GM21360 (cell line): ENCODE measurements at regions not wholly inside any gene's neighbourhood (a gene's known extent, or its start where the extent isn't known, plus 50 kb on each side); places are given as distances from the start of the nearest gene placed in this dataset.
"Not testable (repeated sequence)": the region's sequence is repeated elsewhere in the genome, so short reads cannot be mapped to it uniquely, and the experiment has no call there.

Experiments used
- ATAC-seq: cut with Tn5 transposase; IDR thresholded peaks from one replicate; pipeline ENCODE4 v1.9.1; 2021; ENCODE audit warnings: mild to moderate bottlenecking, moderate library complexity; ENCODE audit not compliant: unreplicated experiment

GRCh38 chr1:166691476-166691875, 147.8 kb upstream of the POGK start:
- no peak for ATAC-seq

- ATAC-seq: no peak
Observed at GRCh38 chr1:166692346-166692745, 146.9 kb upstream of the POGK start.

- ATAC-seq: no peak
Observed at GRCh38 chr1:166693158-166693557, 146.1 kb upstream of the POGK start.

- ATAC-seq: no peak
Observed at GRCh38 chr1:166693673-166694297, 145.5 kb upstream of the POGK start.

GRCh38 chr1:166695115-166695514, 144.2 kb upstream of the POGK start:
- ATAC-seq: no peak

GRCh38 chr1:166695834-166696233, 143.4 kb upstream of the POGK start:
- not testable (repeated sequence) for ATAC-seq

GRCh38 chr1:166698771-166699170, 140.5 kb upstream of the POGK start:
- no peak for ATAC-seq

GRCh38 chr1:166699613-166700012, 139.7 kb upstream of the POGK start:
- ATAC-seq: no peak

GRCh38 chr1:166700696-166701095, 138.6 kb upstream of the POGK start:
- no peak for ATAC-seq

GRCh38 chr1:166701603-166702100, 137.6 kb upstream of the POGK start:
- ATAC-seq: no peak

GRCh38 chr1:166703141-166703540, 136.1 kb upstream of the POGK start:
- no peak for ATAC-seq

GRCh38 chr1:166703726-166704462, 135.4 kb upstream of the POGK start:
- no peak for ATAC-seq

GRCh38 chr1:166705376-166706289, 133.6 kb upstream of the POGK start:
- ATAC-seq: no peak

GRCh38 chr1:166716620-166717019, 122.7 kb upstream of the POGK start:
- ATAC-seq: no peak

- no peak for ATAC-seq
Observed at GRCh38 chr1:166721145-166721544, 118.1 kb upstream of the POGK start.

GRCh38 chr1:166730299-166730888, 108.9 kb upstream of the POGK start:
- no peak for ATAC-seq

GRCh38 chr1:166738140-166738539, 101.1 kb upstream of the POGK start:
- no peak for ATAC-seq

GRCh38 chr1:166738873-166739272, 100.4 kb upstream of the POGK start:
- no peak for ATAC-seq

GRCh38 chr1:166740668-166741276, 98.5 kb upstream of the POGK start:
- ATAC-seq: no peak

GRCh38 chr1:166763318-166763717, 76.0 kb upstream of the POGK start:
- ATAC-seq: no peak

- no peak for ATAC-seq
Observed at GRCh38 chr1:166766942-166767341, 72.3 kb upstream of the POGK start.
